ENCODE measurements at regions not wholly inside any gene's neighbourhood (a gene's known extent, or its start where the extent isn't known, plus 50 kb on each side); places are given as distances from the start of the nearest gene placed in this dataset.
"Not testable (repeated sequence)": the region's sequence is repeated elsewhere in the genome, so short reads cannot be mapped to it uniquely, and the experiment has no call there.

DNA sequence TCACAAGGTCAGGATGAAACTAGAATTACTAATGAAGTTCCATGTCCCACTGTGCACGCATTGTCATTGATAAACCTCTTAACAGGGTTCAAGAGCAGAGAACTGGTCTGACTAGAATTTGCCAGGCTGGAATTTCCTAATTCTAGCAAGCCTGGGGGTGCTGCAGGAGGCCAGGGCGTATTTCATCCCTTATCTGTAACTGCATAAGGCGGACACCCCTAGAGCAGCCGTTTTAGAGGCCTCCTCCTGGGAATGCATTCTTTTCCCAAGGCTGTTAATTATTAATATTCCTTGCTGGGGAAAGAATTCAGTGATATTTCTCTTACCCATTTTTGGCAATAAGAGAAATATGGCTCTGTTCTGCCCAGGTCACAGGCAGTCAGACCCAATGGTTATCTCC lies 124.5 kb upstream of the PRDX6 start:
- intact Hi-C loops (cut with micrococcal nuclease; ENCODE audit: unreplicated experiment); RAD21 ChIA-PET (ENCODE audit: unreplicated experiment); DNase-seq (ENCODE audit: low read depth, low spot score); H3K4me2 ChIP-seq (ENCODE audit: control insufficient read depth, insufficient read depth); BruUV-seq (replicated peaks); in situ Hi-C loops (cut with MboI); H3K27me3 ChIP-seq (replicated peaks in 1 of 2; ENCODE audit: control insufficient read depth in 2 of 2, insufficient read depth in 2 of 2, low read length in 1 of 2); SMC1A ChIA-PET (ENCODE audit: uncharacterized antibody, unreplicated experiment); H3K79me2 ChIP-seq (ENCODE audit: control insufficient read depth, insufficient read depth, low read length); CTCF ChIA-PET; H3K4me3 ChIP-seq; H3K9me3 ChIP-seq (replicated peaks; ENCODE audit: control insufficient read depth, insufficient read depth, low read length); FAIRE-seq; H3K9ac ChIP-seq (ENCODE audit: control insufficient read depth, insufficient read depth, low read length); ATAC-seq; H3K27ac ChIP-seq (ENCODE audit: control insufficient read depth, insufficient read depth); POLR2A ChIA-PET; H4K20me1 ChIP-seq (ENCODE audit: control insufficient read depth, insufficient read depth); H3K36me3 ChIP-seq (ENCODE audit: control insufficient read depth in 2 of 2, insufficient read depth in 2 of 2, low read length in 1 of 2); H2AFZ ChIP-seq (ENCODE audit: control insufficient read depth, low read depth, low read length): not testable (repeated sequence)
- H3K4me1 ChIP-seq (ENCODE audit: control insufficient read depth, insufficient read depth, low read length) = peaks cover 23% of the 10 kb centered on the region
- 73% methylated on average over 4 of the region's 4 CpGs for WGBS (ENCODE audit: insufficient coverage, insufficient replicate concordance, low lambda C conversion rate, missing lambda C conversion rate)
- 0 out of 2 replicates have a peak, but pooled peaks have one; percentile 26 for TF ChIP-seq CBX5 (IDR thresholded peaks at IDR 0.05; ENCODE audit: low read depth)

DNA sequence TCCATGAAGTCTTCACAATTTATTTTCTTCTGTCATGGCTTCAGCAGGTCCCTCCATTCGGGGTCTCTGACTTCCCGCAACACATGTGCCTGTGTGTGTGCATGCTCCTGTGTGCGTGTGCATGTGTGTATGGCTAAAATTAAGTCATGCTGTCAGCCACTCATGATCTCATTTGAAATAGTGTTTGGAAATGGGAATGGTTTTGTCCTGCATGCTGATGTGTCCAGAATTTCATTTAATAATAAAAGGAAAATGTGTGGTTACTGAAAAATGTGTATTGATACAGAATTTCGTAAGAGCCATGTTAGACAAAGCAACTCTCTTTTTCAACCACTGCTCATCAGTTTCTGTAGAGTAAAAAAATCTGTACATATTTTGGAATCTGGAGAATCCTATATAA lies 123.8 kb upstream of the PRDX6 start:
- peaks cover 23% of the 10 kb centered on the region for H3K4me1 ChIP-seq (ENCODE audit: control insufficient read depth, insufficient read depth, low read length)
- DNase-seq (ENCODE audit: low read depth, low spot score) (no peak), ATAC-seq (no peak), FAIRE-seq (no peak)
- ChIA-PET POLR2A (no interaction called here), SMC1A (ENCODE audit: uncharacterized antibody, unreplicated experiment) (interaction anchor here (0.6 to 2.5 kb wide), 3 partner anchors 64 to 97 kb away, joined by 3 to 8 read pairs (median 4); no protein-coding TSS in a partner anchor), RAD21 (ENCODE audit: unreplicated experiment) (no interaction called here), CTCF (no interaction called here)
- H3K79me2 ChIP-seq (ENCODE audit: control insufficient read depth, insufficient read depth, low read length) = no peaks in the 10 kb centered on the region
- H3K4me3 ChIP-seq = no peak overlapping the region
- intact Hi-C loops (cut with micrococcal nuclease; ENCODE audit: unreplicated experiment) (no loop called here), in situ Hi-C loops (cut with MboI) (no loop called here)
- no peaks in the 10 kb centered on the region for H3K27me3 ChIP-seq (replicated peaks in 1 of 2; ENCODE audit: control insufficient read depth in 2 of 2, insufficient read depth in 2 of 2, low read length in 1 of 2)
- BruUV-seq (replicated peaks) = no TSS peak
- H3K9me3 ChIP-seq (replicated peaks; ENCODE audit: control insufficient read depth, insufficient read depth, low read length) = peaks cover 8% of the 10 kb centered on the region; the same call in 2 of the 3 replicates
- no peak overlapping the region for H3K27ac ChIP-seq (ENCODE audit: control insufficient read depth, insufficient read depth)
- H4K20me1 ChIP-seq (ENCODE audit: control insufficient read depth, insufficient read depth) = no peaks in the 10 kb centered on the region
- WGBS (ENCODE audit: insufficient coverage, insufficient replicate concordance, low lambda C conversion rate, missing lambda C conversion rate) = 97% methylated on average over 4 of the region's 4 CpGs
- TF ChIP-seq, protein P1, sequence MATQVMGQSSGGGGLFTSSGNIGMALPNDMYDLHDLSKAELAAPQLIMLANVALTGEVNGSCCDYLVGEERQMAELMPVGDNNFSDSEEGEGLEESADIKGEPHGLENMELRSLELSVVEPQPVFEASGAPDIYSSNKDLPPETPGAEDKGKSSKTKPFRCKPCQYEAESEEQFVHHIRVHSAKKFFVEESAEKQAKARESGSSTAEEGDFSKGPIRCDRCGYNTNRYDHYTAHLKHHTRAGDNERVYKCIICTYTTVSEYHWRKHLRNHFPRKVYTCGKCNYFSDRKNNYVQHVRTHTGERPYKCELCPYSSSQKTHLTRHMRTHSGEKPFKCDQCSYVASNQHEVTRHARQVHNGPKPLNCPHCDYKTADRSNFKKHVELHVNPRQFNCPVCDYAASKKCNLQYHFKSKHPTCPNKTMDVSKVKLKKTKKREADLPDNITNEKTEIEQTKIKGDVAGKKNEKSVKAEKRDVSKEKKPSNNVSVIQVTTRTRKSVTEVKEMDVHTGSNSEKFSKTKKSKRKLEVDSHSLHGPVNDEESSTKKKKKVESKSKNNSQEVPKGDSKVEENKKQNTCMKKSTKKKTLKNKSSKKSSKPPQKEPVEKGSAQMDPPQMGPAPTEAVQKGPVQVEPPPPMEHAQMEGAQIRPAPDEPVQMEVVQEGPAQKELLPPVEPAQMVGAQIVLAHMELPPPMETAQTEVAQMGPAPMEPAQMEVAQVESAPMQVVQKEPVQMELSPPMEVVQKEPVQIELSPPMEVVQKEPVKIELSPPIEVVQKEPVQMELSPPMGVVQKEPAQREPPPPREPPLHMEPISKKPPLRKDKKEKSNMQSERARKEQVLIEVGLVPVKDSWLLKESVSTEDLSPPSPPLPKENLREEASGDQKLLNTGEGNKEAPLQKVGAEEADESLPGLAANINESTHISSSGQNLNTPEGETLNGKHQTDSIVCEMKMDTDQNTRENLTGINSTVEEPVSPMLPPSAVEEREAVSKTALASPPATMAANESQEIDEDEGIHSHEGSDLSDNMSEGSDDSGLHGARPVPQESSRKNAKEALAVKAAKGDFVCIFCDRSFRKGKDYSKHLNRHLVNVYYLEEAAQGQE (IDR thresholded peaks at IDR 0.05; ENCODE audit: low read depth, low read length) = no peak
- TF ChIP-seq POLR2A (IDR thresholded peaks at IDR 0.05; ENCODE audit: low read depth, low read length) = no peak
- no peak overlapping the region for H3K4me2 ChIP-seq (ENCODE audit: control insufficient read depth, insufficient read depth)
- H3K36me3 ChIP-seq (ENCODE audit: control insufficient read depth in 2 of 2, insufficient read depth in 2 of 2, low read length in 1 of 2) = no peaks in the 10 kb centered on the region; a peak in 1 of 4 replicates
- no peak overlapping the region for H3K9ac ChIP-seq (ENCODE audit: control insufficient read depth, insufficient read depth, low read length)
- H2AFZ ChIP-seq (ENCODE audit: control insufficient read depth, low read depth, low read length) = no peak overlapping the region

All from GM12878 (cell line).